Kidney epithelial cell (primary cell): ENCODE measurements at regions not wholly inside any gene's neighbourhood (a gene's known extent, or its start where the extent isn't known, plus 50 kb on each side); places are given as distances from the start of the nearest gene placed in this dataset.

Experiments
- DNase-seq: peaks from one replicate; pipeline ENCODE4 v3.0.0-alpha.2; 2010; ENCODE audit warnings: low read depth
- H3K27me3 ChIP-seq: 2 replicates; pipeline ENCODE4 v1.6.0; 2011; ENCODE audit warnings: low read length; ENCODE audit not compliant: control insufficient read depth, insufficient read depth
- H3K36me3 ChIP-seq: 2 replicates; pipeline ENCODE4 v1.5.1; 2011; ENCODE audit warnings: low read length; ENCODE audit not compliant: control insufficient read depth, insufficient read depth
- H3K4me3 ChIP-seq: 2 replicates; pipeline ENCODE4 v1.5.1; 2011; ENCODE audit warnings: low read depth, mild to moderate bottlenecking, control low read depth, low read length
- TF ChIP-seq, protein P1 (sequence below): IDR thresholded peaks from 2 replicates; pipeline ENCODE4 v1.5.1; 2011; ENCODE audit warnings: mild to moderate bottlenecking, moderate library complexity, low read length, control low read depth, inconsistent platforms; ENCODE audit not compliant: insufficient read depth, poor library complexity, severe bottlenecking

DNA sequence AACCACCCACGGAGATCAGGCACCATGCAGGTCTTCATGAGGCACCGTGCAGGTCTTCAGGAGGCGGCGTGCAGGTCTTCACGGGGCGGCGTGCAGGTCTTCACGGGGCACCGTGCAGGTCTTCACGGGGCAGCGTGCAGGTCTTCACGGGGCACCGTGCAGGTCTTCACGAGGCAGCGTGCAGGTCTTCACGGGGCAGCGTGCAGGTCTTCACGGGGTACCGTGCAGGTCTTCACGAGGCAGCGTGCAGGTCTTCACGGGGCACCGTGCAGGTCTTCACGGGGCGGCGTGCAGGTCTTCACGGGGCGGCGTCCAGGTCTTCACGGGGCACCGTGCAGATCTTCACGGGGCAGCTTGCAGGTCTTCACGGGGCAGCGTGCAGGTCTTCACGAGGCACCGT lies 350.4 kb upstream of the PKDCC start:
- no peak for DNase-seq
- Histone ChIP-seq H3K27me3 (no peaks in the 10 kb centered on the region), H3K36me3 (no peaks in the 10 kb centered on the region), H3K4me3 (no peak overlapping the region)
- TF ChIP-seq, protein P1, sequence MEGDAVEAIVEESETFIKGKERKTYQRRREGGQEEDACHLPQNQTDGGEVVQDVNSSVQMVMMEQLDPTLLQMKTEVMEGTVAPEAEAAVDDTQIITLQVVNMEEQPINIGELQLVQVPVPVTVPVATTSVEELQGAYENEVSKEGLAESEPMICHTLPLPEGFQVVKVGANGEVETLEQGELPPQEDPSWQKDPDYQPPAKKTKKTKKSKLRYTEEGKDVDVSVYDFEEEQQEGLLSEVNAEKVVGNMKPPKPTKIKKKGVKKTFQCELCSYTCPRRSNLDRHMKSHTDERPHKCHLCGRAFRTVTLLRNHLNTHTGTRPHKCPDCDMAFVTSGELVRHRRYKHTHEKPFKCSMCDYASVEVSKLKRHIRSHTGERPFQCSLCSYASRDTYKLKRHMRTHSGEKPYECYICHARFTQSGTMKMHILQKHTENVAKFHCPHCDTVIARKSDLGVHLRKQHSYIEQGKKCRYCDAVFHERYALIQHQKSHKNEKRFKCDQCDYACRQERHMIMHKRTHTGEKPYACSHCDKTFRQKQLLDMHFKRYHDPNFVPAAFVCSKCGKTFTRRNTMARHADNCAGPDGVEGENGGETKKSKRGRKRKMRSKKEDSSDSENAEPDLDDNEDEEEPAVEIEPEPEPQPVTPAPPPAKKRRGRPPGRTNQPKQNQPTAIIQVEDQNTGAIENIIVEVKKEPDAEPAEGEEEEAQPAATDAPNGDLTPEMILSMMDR = no peak

DNA sequence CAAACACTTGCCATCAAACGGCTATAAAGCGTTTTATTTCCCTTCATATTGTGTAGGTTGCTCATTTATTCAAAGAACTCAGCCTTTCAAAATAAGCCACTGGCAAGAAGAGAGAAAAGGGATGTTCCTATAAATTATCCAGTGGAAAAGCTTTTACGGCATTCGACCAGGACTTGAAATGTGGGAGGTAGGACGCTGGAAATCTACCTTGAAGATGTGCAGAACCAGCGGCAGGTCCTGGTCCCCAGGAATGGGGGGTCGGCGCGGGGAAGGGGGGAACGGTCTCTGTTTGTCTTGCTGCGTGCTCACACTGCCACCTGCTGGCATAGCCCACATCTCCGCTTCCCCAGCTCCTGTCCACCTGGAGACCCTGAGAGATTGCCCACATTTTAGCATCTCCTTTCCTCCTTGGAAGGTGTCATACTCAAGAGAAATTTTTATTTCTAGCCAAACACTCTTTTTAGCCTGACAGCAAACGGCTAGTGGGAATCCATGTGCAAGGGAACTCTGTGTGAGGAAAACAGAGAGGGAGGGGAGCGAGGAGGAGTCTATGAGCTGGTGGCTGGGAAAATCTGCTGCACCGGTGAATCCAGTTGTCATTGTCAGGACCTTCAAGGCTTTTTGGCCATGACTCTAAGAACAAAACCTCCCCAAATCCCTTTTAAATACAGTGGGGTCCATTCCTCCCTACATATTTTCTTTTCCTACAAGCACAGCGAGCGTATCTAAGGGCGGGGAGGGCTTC lies 349.0 kb upstream of the PKDCC start:
- Histone ChIP-seq H3K36me3 (no peaks in the 10 kb centered on the region), H3K4me3 (no peak overlapping the region), H3K27me3 (no peaks in the 10 kb centered on the region)
- no peak for DNase-seq
- TF ChIP-seq, protein P1 = peak; percentile 91

DNA sequence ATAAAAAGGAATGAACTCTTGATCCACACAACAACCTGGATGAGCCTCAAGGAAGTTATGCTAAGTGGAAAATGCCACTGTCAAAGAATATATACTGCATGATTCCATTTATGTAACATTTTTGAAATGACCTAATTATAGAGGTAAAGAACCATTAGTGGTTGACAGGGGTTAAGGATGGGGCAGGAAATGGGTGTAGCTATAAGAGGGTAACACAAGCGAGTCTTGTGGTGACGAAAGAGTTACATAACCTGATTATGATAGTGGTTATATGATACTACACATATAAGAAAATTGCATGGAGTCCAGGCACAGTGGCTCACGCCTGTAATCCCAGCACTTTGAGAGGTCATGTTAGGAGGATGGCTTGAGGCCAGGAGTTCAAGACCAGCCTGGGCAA lies 346.6 kb upstream of the PKDCC start:
- TF ChIP-seq, protein P1 = no peak
- no peak for DNase-seq
- H3K36me3 ChIP-seq = no peaks in the 10 kb centered on the region
- H3K4me3 ChIP-seq = no peak overlapping the region
- no peaks in the 10 kb centered on the region for H3K27me3 ChIP-seq

DNA sequence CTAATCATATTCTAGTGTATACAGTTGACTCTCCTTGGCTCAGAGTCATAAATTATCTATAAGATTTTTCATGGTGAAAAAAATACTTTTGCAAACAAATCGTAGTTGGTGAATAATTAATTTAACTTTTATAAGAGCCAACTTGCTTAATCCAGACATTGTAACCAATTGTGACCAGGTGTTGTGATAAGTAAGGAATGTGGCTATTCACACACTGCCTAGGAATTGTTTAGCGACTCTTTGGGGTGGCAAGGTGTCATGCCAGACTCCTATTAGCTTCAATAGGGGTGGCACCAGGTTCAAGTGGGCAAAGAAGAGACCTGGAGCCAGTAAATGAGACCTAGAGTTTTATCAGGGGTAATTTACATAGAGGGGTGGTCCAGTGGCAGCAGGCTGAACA lies 344.7 kb upstream of the PKDCC start:
- no peak for DNase-seq
- no peaks in the 10 kb centered on the region for H3K36me3 ChIP-seq
- TF ChIP-seq, protein P1 = no peak
- H3K4me3 ChIP-seq = no peak overlapping the region
- H3K27me3 ChIP-seq = no peaks in the 10 kb centered on the region

DNA sequence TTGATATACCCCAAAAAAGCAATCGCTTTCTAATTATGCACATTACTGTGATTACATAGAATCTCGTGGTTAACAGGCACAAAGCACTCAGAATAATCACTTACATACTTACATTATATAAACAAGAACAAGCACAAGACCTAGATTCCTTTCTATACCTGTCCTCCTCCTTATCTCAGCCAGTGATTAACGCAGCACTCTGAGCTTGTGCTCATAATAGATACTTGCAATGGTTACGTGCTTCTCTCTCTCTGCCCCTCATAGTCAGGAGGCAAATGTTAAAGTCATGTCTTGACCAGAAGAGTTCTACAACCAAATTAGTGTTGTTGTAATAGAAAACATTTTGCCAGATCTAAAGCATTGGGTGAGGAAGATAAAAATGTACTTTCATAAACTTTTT lies 342.2 kb upstream of the PKDCC start:
- no peaks in the 10 kb centered on the region for H3K36me3 ChIP-seq
- no peak overlapping the region for H3K4me3 ChIP-seq
- no peak for DNase-seq
- H3K27me3 ChIP-seq = no peaks in the 10 kb centered on the region
- TF ChIP-seq, protein P1 = no peak

DNA sequence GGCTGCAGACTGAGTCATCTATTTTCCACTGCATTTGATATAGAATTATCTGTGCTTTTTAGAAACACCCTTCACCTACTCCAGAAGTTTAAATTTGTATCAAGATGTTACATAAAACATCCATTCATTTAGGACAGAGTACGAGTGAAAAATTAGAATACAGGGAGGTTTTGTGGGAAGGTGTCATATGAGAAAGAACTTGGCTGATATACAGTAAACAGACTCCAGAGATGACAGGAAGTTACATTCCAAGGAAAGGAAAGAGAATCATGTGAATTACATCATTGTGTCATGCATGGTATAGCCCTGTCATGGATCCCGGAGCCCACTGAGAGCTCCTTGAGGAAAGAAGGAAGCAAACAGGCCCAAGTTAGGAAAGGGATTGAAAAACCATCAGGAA lies 341.5 kb upstream of the PKDCC start:
- no peaks in the 10 kb centered on the region for H3K27me3 ChIP-seq
- DNase-seq = no peak
- TF ChIP-seq, protein P1 = no peak

More for the DNA sequence above, 341.5 kb upstream of the PKDCC start:
- H3K36me3 ChIP-seq = no peaks in the 10 kb centered on the region
- H3K4me3 ChIP-seq = no peak overlapping the region
